Neutrophil (primary cell): ENCODE measurements at regions not wholly inside any gene's neighbourhood (a gene's known extent, or its start where the extent isn't known, plus 50 kb on each side); places are given as distances from the start of the nearest gene placed in this dataset.

Experiments
- H3K27ac ChIP-seq: fragments of 200-600 bp; sonication (generic); 2 replicates; pipeline ENCODE4 v1.5.1; 2016; ENCODE audit warnings: mild to moderate bottlenecking, moderate library complexity
- H3K27me3 ChIP-seq: fragments of 200-600 bp; sonication (generic); 2 replicates; pipeline ENCODE4 v1.6.0; 2016; ENCODE audit warnings: mild to moderate bottlenecking
- H3K36me3 ChIP-seq: fragments of 200-600 bp; sonication (generic); 2 replicates; pipeline ENCODE4 v1.5.1; 2017
- H3K4me1 ChIP-seq, 2 experiments: fragments of 200-600 bp in 1 of 2; sonication (generic) in 1 of 2; 1 replicate in 1 of 2; 2 replicates in 1 of 2; pipeline versions ENCODE4 v1.5.1 to v1.6.1; 2013 to 2016; ENCODE audit warnings: low read depth in 1 of 2, low read length in 1 of 2, mild to moderate bottlenecking in 1 of 2, moderate library complexity in 1 of 2; ENCODE audit not compliant: control insufficient read depth in 1 of 2, insufficient read depth in 1 of 2
- H3K4me3 ChIP-seq, 2 experiments: fragments of 200-600 bp in 1 of 2; sonication (generic) in 1 of 2; 1 replicate in 1 of 2; 2 replicates in 1 of 2; pipeline ENCODE4 v1.5.1; 2013 to 2016; ENCODE audit warnings: low read depth in 1 of 2, low read length in 1 of 2, mild to moderate bottlenecking in 1 of 2, moderate library complexity in 1 of 2
- H3K9me3 ChIP-seq: fragments of 200-600 bp; sonication (generic); 2 replicates; pipeline ENCODE4 v1.5.1; 2016
- CTCF ChIP-seq: fragments of 200-600 bp; sonication (generic); IDR thresholded peaks from 2 replicates; pipeline ENCODE4 v1.5.1; 2016; ENCODE audit warnings: antibody characterized with exemption

- Histone ChIP-seq H3K27ac (peak overlapping the region; percentile 24), H3K4me3 (no peak overlapping the region), H3K27me3 (no peaks in the 10 kb centered on the region), H3K36me3 (no peaks in the 10 kb centered on the region), H3K4me1 (peaks cover 29 to 41% of the 10 kb centered on the region in 2 experiments), H3K9me3 (no peaks in the 10 kb centered on the region)
- no peak for TF ChIP-seq CTCF
Observed at GRCh38 chr10:3714531-3714930, 70.5 kb downstream of the KLF6 start.

- Histone ChIP-seq H3K4me1 (peaks cover 16 to 24% of the 10 kb centered on the region in 2 experiments), H3K36me3 (no peaks in the 10 kb centered on the region), H3K27me3 (no peaks in the 10 kb centered on the region), H3K9me3 (no peaks in the 10 kb centered on the region), H3K4me3 (no peak overlapping the region), H3K27ac (no peak overlapping the region)
- no peak for TF ChIP-seq CTCF
Observed at GRCh38 chr10:3712707-3713106, 72.3 kb downstream of the KLF6 start.

- Histone ChIP-seq H3K27me3 (no peaks in the 10 kb centered on the region), H3K27ac (no peak overlapping the region), H3K4me1 (peaks cover 16 to 24% of the 10 kb centered on the region in 2 experiments), H3K4me3 (no peak overlapping the region), H3K36me3 (no peaks in the 10 kb centered on the region), H3K9me3 (no peaks in the 10 kb centered on the region)
- TF ChIP-seq CTCF, result no peak
Observed at GRCh38 chr10:3711918-3712317, 73.1 kb downstream of the KLF6 start.

DNA sequence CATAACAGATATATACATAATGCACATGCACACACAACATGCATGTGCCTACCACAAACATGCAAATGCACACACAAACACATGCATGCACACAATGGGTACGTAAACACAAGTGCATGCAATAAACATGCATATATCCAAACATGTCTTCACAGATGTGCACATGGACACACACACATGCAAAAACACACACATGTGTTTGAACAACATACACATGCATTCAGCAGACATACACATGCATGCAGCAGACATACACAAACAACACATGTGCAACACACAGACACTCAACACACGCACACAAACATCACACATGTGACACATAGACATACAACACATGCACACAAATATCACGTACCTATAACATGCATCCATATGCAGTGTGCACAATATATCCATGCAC lies 74.2 kb downstream of the KLF6 start:
- H3K9me3 ChIP-seq, result no peaks in the 10 kb centered on the region
- H3K27ac ChIP-seq, result no peak overlapping the region
- no peak overlapping the region for H3K4me3 ChIP-seq
- no peak for TF ChIP-seq CTCF
- peaks cover 12 to 14% of the 10 kb centered on the region in 2 experiments for H3K4me1 ChIP-seq
- no peaks in the 10 kb centered on the region for H3K36me3 ChIP-seq
- no peaks in the 10 kb centered on the region for H3K27me3 ChIP-seq

DNA sequence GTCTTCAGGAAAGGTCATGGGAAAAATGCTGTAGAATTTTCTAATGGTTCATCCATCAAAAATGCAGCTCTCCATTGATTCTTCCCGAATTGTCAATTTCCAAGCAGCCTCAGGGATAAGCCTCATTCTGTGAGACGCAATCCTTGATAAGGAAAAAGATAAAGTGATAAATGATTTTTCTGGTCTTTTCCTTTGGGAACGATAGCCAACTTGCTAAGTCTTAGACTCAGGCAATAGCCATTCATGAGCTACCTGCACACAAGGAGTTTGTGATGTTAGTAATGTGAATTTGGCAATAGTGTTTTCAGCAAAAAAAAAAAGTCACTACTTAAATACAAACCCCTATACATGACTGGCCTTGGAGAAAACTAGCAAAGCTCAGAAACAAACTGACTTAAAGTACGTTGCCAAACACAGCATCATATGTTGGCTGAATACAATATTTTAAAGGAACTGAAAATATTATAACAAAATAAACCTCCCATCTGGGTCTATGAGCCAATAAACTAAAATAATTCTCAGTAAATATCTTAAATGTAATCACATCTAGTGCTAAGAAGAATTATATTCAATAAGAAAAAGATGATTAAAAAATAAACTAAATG lies 75.5 kb downstream of the KLF6 start:
- H3K27me3 ChIP-seq, result no peaks in the 10 kb centered on the region
- no peak overlapping the region for H3K27ac ChIP-seq
- H3K36me3 ChIP-seq, result no peaks in the 10 kb centered on the region
- no peak overlapping the region for H3K4me3 ChIP-seq
- no peak for TF ChIP-seq CTCF
- H3K9me3 ChIP-seq, result no peaks in the 10 kb centered on the region
- peaks cover 12 to 15% of the 10 kb centered on the region in 2 experiments for H3K4me1 ChIP-seq
